PC-3 (cell line): ENCODE measurements at regions not wholly inside any gene's neighbourhood (a gene's known extent, or its start where the extent isn't known, plus 50 kb on each side); places are given as distances from the start of the nearest gene placed in this dataset.

Experiments
- CTCF ChIP-seq: fragments of 300-600 bp; sonication (generic); conservative IDR thresholded peaks from 2 replicates; pipeline ENCODE4 v1.5.1; 2017; ENCODE audit warnings: antibody characterized with exemption, low read depth, mild to moderate bottlenecking, low read length
- EZH2 ChIP-seq: fragments of 300-600 bp; sonication (generic); IDR thresholded peaks from one replicate; pipeline ENCODE4 v1.6.1; 2017; ENCODE audit warnings: antibody characterized with exemption, mild to moderate bottlenecking, low read length; ENCODE audit not compliant: unreplicated experiment
- EZH2phosphoT487 ChIP-seq: fragments of 300-600 bp; sonication (generic); IDR thresholded peaks from 2 replicates; pipeline ENCODE4 v1.6.1; 2018; ENCODE audit warnings: mild to moderate bottlenecking, antibody characterized with exemption, low read length, borderline replicate concordance

DNA sequence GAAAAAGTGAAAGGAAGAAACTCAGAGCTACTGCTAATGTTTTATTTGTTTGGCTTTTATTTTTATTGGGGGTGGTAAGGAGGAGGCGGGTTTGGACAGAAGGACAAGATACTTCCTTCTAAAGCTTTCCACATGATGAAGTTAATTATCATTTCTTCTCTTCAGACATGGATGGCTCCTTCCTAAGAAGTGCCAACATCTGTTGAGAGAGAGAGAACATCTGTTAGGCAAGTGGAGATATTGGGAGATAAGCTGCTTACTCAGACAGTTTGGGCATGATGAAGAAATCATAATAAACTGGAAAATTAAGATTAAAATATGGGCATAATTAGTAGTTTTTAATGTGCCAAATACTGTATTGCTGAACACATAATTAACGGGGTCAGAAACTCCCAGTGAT is 535.7 kb upstream of the INTU start:
- TF ChIP-seq CTCF = no peak
- TF ChIP-seq EZH2phosphoT487 = no peak
- no peak for TF ChIP-seq EZH2
